HFF-Myc (cell line): ENCODE measurements at regions not wholly inside any gene's neighbourhood (a gene's known extent, or its start where the extent isn't known, plus 50 kb on each side); places are given as distances from the start of the nearest gene placed in this dataset.

Source experiments
- DNase-seq: peaks from one replicate; pipeline ENCODE4 v3.0.0-alpha.2; 2011; ENCODE audit warnings: low read depth; ENCODE audit errors: extremely low read depth
- H3K4me3 ChIP-seq: replicated peaks from 2 replicates; pipeline ENCODE4 v1.5.1; 2011; ENCODE audit warnings: low read depth, mild to moderate bottlenecking, control low read depth, low read length
- CTCF ChIP-seq: IDR thresholded peaks from 2 replicates; pipeline ENCODE4 v1.5.1; 2012; ENCODE audit warnings: mild to moderate bottlenecking, low read depth, low read length, control low read depth; ENCODE audit errors: missing control alignments

- no peak for TF ChIP-seq CTCF
- DNase-seq = no peak
- no peak overlapping the region for H3K4me3 ChIP-seq
These were observed 119.8 kb upstream of the KCNJ6 start for GRCh38 chr21:38036016-38036415.

- TF ChIP-seq CTCF = no peak
- DNase-seq = peak; percentile 2
- no peak overlapping the region for H3K4me3 ChIP-seq
These were observed 121.2 kb upstream of the KCNJ6 start for GRCh38 chr21:38037416-38037815.

GRCh38 chr21:38039369-38039768 lies 123.1 kb upstream of the KCNJ6 start:
- no peak for TF ChIP-seq CTCF
- no peak overlapping the region for H3K4me3 ChIP-seq
- DNase-seq = no peak

- TF ChIP-seq CTCF = no peak
- H3K4me3 ChIP-seq = no peak overlapping the region
- no peak for DNase-seq
These were observed 123.6 kb upstream of the KCNJ6 start for GRCh38 chr21:38039841-38040240.

GRCh38 chr21:38041493-38041892 lies 125.2 kb upstream of the KCNJ6 start:
- no peak for TF ChIP-seq CTCF
- no peak overlapping the region for H3K4me3 ChIP-seq
- no peak for DNase-seq

GRCh38 chr21:38042246-38042645 lies 126.0 kb upstream of the KCNJ6 start:
- no peak overlapping the region for H3K4me3 ChIP-seq
- no peak for TF ChIP-seq CTCF
- DNase-seq = no peak

GRCh38 chr21:38048167-38048566 lies 131.9 kb upstream of the KCNJ6 start:
- no peak overlapping the region for H3K4me3 ChIP-seq
- DNase-seq = no peak
- no peak for TF ChIP-seq CTCF
